ENCODE measurements at regions not wholly inside any gene's neighbourhood (a gene's known extent, or its start where the extent isn't known, plus 50 kb on each side); places are given as distances from the start of the nearest gene placed in this dataset.

GRCh38 chr20:52869276-52869675 lies 102.9 kb upstream of the TSHZ2 start:
- intact Hi-C loops (cut with DNase I; ENCODE audit: low total_unique reads), result no loop called here
- 89 to 98% (median 95%) methylated on average over 2 of the region's 2 CpGs for WGBS, 5 donors
- Histone ChIP-seq H3K36me3 (no peaks in the 10 kb centered on the region), H3K27ac (no peak overlapping the region), H3K4me1 (no peaks in the 10 kb centered on the region), H3K4me3 (no peak overlapping the region), H3K27me3 (replicated peaks in 1 of 7) (no peaks in the 10 kb centered on the region), H3K9me3 (peaks cover 0 to 4% (median 0%) of the 10 kb centered on the region in 8 donors)
- TF ChIP-seq CTCF (IDR thresholded peaks at IDR 0.05 in 8 of 11, conservative IDR thresholded peaks at IDR 0.05 in 3 of 11) (no peak), POLR2A (IDR thresholded peaks at IDR 0.05) (no peak), POLR2AphosphoS5 (IDR thresholded peaks at IDR 0.05) (no peak)
- no peak for DNase-seq

- DNase-seq, result no peak
- H3K4me3 ChIP-seq, result no peak overlapping the region
- 64 to 78% (median 75%) methylated on average over 4 of the region's 4 CpGs for WGBS, 5 donors
- TF ChIP-seq CTCF (IDR thresholded peaks at IDR 0.05 in 8 of 11, conservative IDR thresholded peaks at IDR 0.05 in 3 of 11) (no peak), POLR2A (IDR thresholded peaks at IDR 0.05) (no peak), POLR2AphosphoS5 (IDR thresholded peaks at IDR 0.05) (no peak)
- no peaks in the 10 kb centered on the region for H3K27me3 ChIP-seq (replicated peaks in 1 of 7)
- H3K9me3 ChIP-seq, result peaks cover 0 to 4% (median 0%) of the 10 kb centered on the region in 8 donors
- no peak overlapping the region for H3K27ac ChIP-seq
- intact Hi-C loops (cut with DNase I; ENCODE audit: low total_unique reads), result no loop called here
- H3K4me1 ChIP-seq, result no peaks in the 10 kb centered on the region
- no peaks in the 10 kb centered on the region for H3K36me3 ChIP-seq
These were observed 104.9 kb upstream of the TSHZ2 start for GRCh38 chr20:52867305-52867704.

GRCh38 chr20:52864916-52865605 lies 107.1 kb upstream of the TSHZ2 start:
- Histone ChIP-seq H3K4me1 (no peaks in the 10 kb centered on the region), H3K27ac (no peak overlapping the region), H3K27me3 (replicated peaks in 1 of 7) (no peaks in the 10 kb centered on the region), H3K36me3 (no peaks in the 10 kb centered on the region), H3K4me3 (no peak overlapping the region), H3K9me3 (peaks cover 0 to 4% (median 0%) of the 10 kb centered on the region in 8 donors)
- intact Hi-C loops (cut with DNase I; ENCODE audit: low total_unique reads), result no loop called here
- DNase-seq, result no peak
- no peak for TF ChIP-seq POLR2A (IDR thresholded peaks at IDR 0.05)
- TF ChIP-seq CTCF (IDR thresholded peaks at IDR 0.05 in 8 of 11, conservative IDR thresholded peaks at IDR 0.05 in 3 of 11), result no peak
- TF ChIP-seq POLR2AphosphoS5 (IDR thresholded peaks at IDR 0.05), result no peak
- WGBS, 5 donors, result 77 to 82% (median 81%) methylated on average over 6 of the region's 6 CpGs

GRCh38 chr20:52859156-52859876 lies 112.8 kb upstream of the TSHZ2 start:
- Histone ChIP-seq H3K27me3 (replicated peaks in 1 of 7) (peaks cover 0 to 3% (median 0%) of the 10 kb centered on the region in 7 donors), H3K36me3 (no peaks in the 10 kb centered on the region), H3K4me1 (peaks cover 0 to 4% (median 0%) of the 10 kb centered on the region in 6 donors), H3K4me3 (no peak overlapping the region), H3K27ac (peak overlapping the region in 2 of 8 donors; percentile 3 to 15), H3K9me3 (no peaks in the 10 kb centered on the region)
- 52 to 73% (median 69%) methylated on average over 8 of the region's 8 CpGs for WGBS, 5 donors
- DNase-seq, result no peak
- TF ChIP-seq CTCF (IDR thresholded peaks at IDR 0.05 in 8 of 11, conservative IDR thresholded peaks at IDR 0.05 in 3 of 11) (no peak), POLR2AphosphoS5 (IDR thresholded peaks at IDR 0.05) (no peak), POLR2A (IDR thresholded peaks at IDR 0.05) (no peak)
- intact Hi-C loops (cut with DNase I; ENCODE audit: low total_unique reads), result no loop called here

All from spleen (tissue), 11 donors.